ENCODE measurements at regions not wholly inside any gene's neighbourhood (a gene's known extent, or its start where the extent isn't known, plus 50 kb on each side); places are given as distances from the start of the nearest gene placed in this dataset.

GRCh38 chr1:163570071-163570470 lies 248.3 kb downstream of the NUF2 start:
- Histone ChIP-seq H3K4me1 (no peaks in the 10 kb centered on the region), H3K36me3 (no peaks in the 10 kb centered on the region), H3K27ac (no peak overlapping the region), H3K9me3 (no peaks in the 10 kb centered on the region), H3K27me3 (no peaks in the 10 kb centered on the region), H3K4me3 (no peak overlapping the region)
- no peak for TF ChIP-seq POLR2A (IDR thresholded peaks at IDR 0.05)
- TF ChIP-seq EP300 (IDR thresholded peaks at IDR 0.05): no peak
- TF ChIP-seq CTCF (IDR thresholded peaks at IDR 0.05): no peak
- 62 to 69% methylated on average over 4 of the region's 4 CpGs for WGBS, 2 donors
- DNase-seq: no peak
- ATAC-seq (ENCODE audit: low FRiP score in 2 of 2): no peak

GRCh38 chr1:163571950-163572349 lies 250.2 kb downstream of the NUF2 start:
- H3K9me3 ChIP-seq: no peaks in the 10 kb centered on the region
- no peaks in the 10 kb centered on the region for H3K36me3 ChIP-seq
- H3K4me3 ChIP-seq: no peak overlapping the region
- no peaks in the 10 kb centered on the region for H3K27me3 ChIP-seq
- H3K27ac ChIP-seq: no peak overlapping the region
- no peak for TF ChIP-seq EP300 (IDR thresholded peaks at IDR 0.05)
- TF ChIP-seq POLR2AphosphoS5 (IDR thresholded peaks at IDR 0.05): no peak
- no peak for TF ChIP-seq CTCF (IDR thresholded peaks at IDR 0.05)
- TF ChIP-seq POLR2A (IDR thresholded peaks at IDR 0.05): no peak
- no peaks in the 10 kb centered on the region for H3K4me1 ChIP-seq
- DNase-seq (no peak), ATAC-seq (ENCODE audit: low FRiP score in 2 of 2) (no peak)
- 81 to 92% methylated on average over 4 of the region's 4 CpGs for WGBS, 2 donors

- 88 to 94% methylated on average over 6 of the region's 6 CpGs for WGBS, 2 donors
- ATAC-seq (ENCODE audit: low FRiP score in 2 of 2) (no peak), DNase-seq (no peak)
- Histone ChIP-seq H3K4me3 (no peak overlapping the region), H3K9me3 (no peaks in the 10 kb centered on the region), H3K4me1 (no peaks in the 10 kb centered on the region), H3K27ac (no peak overlapping the region), H3K27me3 (no peaks in the 10 kb centered on the region), H3K36me3 (no peaks in the 10 kb centered on the region)
- no peak for TF ChIP-seq POLR2AphosphoS5 (IDR thresholded peaks at IDR 0.05)
- no peak for TF ChIP-seq EP300 (IDR thresholded peaks at IDR 0.05)
- no peak for TF ChIP-seq CTCF (IDR thresholded peaks at IDR 0.05)
- no peak for TF ChIP-seq POLR2A (IDR thresholded peaks at IDR 0.05)
These were observed 252.4 kb downstream of the NUF2 start for GRCh38 chr1:163574119-163574518.

GRCh38 chr1:163580926-163581325 lies 259.2 kb downstream of the NUF2 start:
- no peaks in the 10 kb centered on the region for H3K27me3 ChIP-seq
- no peaks in the 10 kb centered on the region for H3K9me3 ChIP-seq
- ATAC-seq (ENCODE audit: low FRiP score in 2 of 2) (no peak), DNase-seq (no peak)
- H3K27ac ChIP-seq: no peak overlapping the region
- H3K36me3 ChIP-seq: no peaks in the 10 kb centered on the region
- H3K4me1 ChIP-seq: no peaks in the 10 kb centered on the region
- WGBS, 2 donors: 72 to 74% methylated on average over 3 of the region's 3 CpGs
- no peak overlapping the region for H3K4me3 ChIP-seq
- no peak for TF ChIP-seq CTCF (IDR thresholded peaks at IDR 0.05)
- no peak for TF ChIP-seq POLR2AphosphoS5 (IDR thresholded peaks at IDR 0.05)
- TF ChIP-seq POLR2A (IDR thresholded peaks at IDR 0.05): no peak
- no peak for TF ChIP-seq EP300 (IDR thresholded peaks at IDR 0.05)

GRCh38 chr1:163583661-163584181 lies 262.0 kb downstream of the NUF2 start:
- H3K27ac ChIP-seq: no peak overlapping the region
- ATAC-seq (ENCODE audit: low FRiP score in 2 of 2): no peak
- TF ChIP-seq POLR2AphosphoS5 (IDR thresholded peaks at IDR 0.05): no peak
- TF ChIP-seq EP300 (IDR thresholded peaks at IDR 0.05): no peak
- TF ChIP-seq CTCF (IDR thresholded peaks at IDR 0.05): no peak
- TF ChIP-seq POLR2A (IDR thresholded peaks at IDR 0.05): no peak
- no peaks in the 10 kb centered on the region for H3K36me3 ChIP-seq
- H3K9me3 ChIP-seq: no peaks in the 10 kb centered on the region
- WGBS, 2 donors: 40 to 45% methylated on average over 4 of the region's 4 CpGs
- H3K27me3 ChIP-seq: no peaks in the 10 kb centered on the region
- DNase-seq: no peak
- H3K4me1 ChIP-seq: no peaks in the 10 kb centered on the region
- no peak overlapping the region for H3K4me3 ChIP-seq

Data from upper lobe of left lung (tissue), 6 donors.